ENCODE measurements at regions not wholly inside any gene's neighbourhood (a gene's known extent, or its start where the extent isn't known, plus 50 kb on each side); places are given as distances from the start of the nearest gene placed in this dataset.

GRCh38 chrX:141642979-141643378 is 53.5 kb downstream of the SPANXA2 start:
- H3K36me3 ChIP-seq (ENCODE audit: control insufficient read depth in 2 of 2, insufficient read depth in 2 of 2, low read length in 1 of 2) = no peaks in the 10 kb centered on the region
- ChIA-PET RAD21 (ENCODE audit: unreplicated experiment) (no interaction called here), SMC1A (ENCODE audit: uncharacterized antibody, unreplicated experiment) (no interaction called here), POLR2A (no interaction called here), CTCF (no interaction called here)
- H3K27me3 ChIP-seq (replicated peaks in 1 of 2; ENCODE audit: control insufficient read depth in 2 of 2, insufficient read depth in 2 of 2, low read length in 1 of 2) = no peaks in the 10 kb centered on the region
- H2AFZ ChIP-seq (ENCODE audit: control insufficient read depth, low read depth, low read length) = no peak overlapping the region
- no peaks in the 10 kb centered on the region for H3K79me2 ChIP-seq (ENCODE audit: control insufficient read depth, insufficient read depth, low read length)
- no peak overlapping the region for H3K27ac ChIP-seq (ENCODE audit: control insufficient read depth, insufficient read depth)
- no peak for TF ChIP-seq KLF5 (IDR thresholded peaks at IDR 0.05; ENCODE audit: partially characterized antibody)
- no peak for TF ChIP-seq KDM1A (IDR thresholded peaks at IDR 0.05; ENCODE audit: borderline replicate concordance)
- no peak overlapping the region for H3K4me2 ChIP-seq (ENCODE audit: control insufficient read depth, insufficient read depth)
- H3K4me1 ChIP-seq (ENCODE audit: control insufficient read depth, insufficient read depth, low read length) = no peaks in the 10 kb centered on the region
- no peaks in the 10 kb centered on the region for H3K9me3 ChIP-seq (replicated peaks; ENCODE audit: control insufficient read depth, insufficient read depth, low read length)
- no peak for DNase-seq (ENCODE audit: low read depth, low spot score)
- no peak for FAIRE-seq
- H3K9ac ChIP-seq (ENCODE audit: control insufficient read depth, insufficient read depth, low read length) = no peak overlapping the region
- WGBS (ENCODE audit: insufficient coverage, insufficient replicate concordance, low lambda C conversion rate, missing lambda C conversion rate) = 5% methylated on average over 3 of the region's 3 CpGs
- no peaks in the 10 kb centered on the region for H4K20me1 ChIP-seq (ENCODE audit: control insufficient read depth, insufficient read depth)
- intact Hi-C loops (cut with micrococcal nuclease; ENCODE audit: unreplicated experiment) (no loop called here), in situ Hi-C loops (cut with MboI) (no loop called here)
- H3K4me3 ChIP-seq = no peak overlapping the region
- no peak for ATAC-seq
- no TSS peak for BruUV-seq (replicated peaks)
